ENCODE measurements at regions not wholly inside any gene's neighbourhood (a gene's known extent, or its start where the extent isn't known, plus 50 kb on each side); places are given as distances from the start of the nearest gene placed in this dataset.

DNA sequence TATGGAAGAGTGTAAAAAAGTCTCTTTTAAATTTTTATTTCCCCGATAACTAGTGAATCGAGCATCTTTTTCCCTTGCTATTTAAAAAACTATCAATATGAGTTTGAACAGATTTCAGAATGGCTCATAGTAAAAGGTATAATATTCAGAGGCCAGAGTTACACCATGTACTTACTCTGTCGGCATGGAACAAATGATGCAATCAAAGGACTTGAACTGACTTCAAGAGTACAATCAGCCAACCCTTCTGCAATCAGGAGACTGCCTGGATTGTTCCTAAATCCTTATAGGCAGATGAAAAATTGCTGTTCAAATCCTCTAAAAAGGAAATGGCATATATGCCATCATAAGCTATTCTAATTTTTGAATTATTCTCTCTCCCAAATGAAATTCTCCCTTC is 273.3 kb downstream of the SH2D1A start:
- no peaks in the 10 kb centered on the region for H3K9me3 ChIP-seq
- TF ChIP-seq, protein P1, sequence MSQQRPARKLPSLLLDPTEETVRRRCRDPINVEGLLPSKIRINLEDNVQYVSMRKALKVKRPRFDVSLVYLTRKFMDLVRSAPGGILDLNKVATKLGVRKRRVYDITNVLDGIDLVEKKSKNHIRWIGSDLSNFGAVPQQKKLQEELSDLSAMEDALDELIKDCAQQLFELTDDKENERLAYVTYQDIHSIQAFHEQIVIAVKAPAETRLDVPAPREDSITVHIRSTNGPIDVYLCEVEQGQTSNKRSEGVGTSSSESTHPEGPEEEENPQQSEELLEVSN (IDR thresholded peaks at IDR 0.05; ENCODE audit: borderline replicate concordance, low read depth): no peak
- TF ChIP-seq ZFP36 (IDR thresholded peaks at IDR 0.05; ENCODE audit: borderline replicate concordance, partially characterized antibody): no peak
- TF ChIP-seq, protein P2, sequence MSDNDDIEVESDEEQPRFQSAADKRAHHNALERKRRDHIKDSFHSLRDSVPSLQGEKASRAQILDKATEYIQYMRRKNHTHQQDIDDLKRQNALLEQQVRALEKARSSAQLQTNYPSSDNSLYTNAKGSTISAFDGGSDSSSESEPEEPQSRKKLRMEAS (IDR thresholded peaks at IDR 0.05): no peak
- TF ChIP-seq, protein P3, sequence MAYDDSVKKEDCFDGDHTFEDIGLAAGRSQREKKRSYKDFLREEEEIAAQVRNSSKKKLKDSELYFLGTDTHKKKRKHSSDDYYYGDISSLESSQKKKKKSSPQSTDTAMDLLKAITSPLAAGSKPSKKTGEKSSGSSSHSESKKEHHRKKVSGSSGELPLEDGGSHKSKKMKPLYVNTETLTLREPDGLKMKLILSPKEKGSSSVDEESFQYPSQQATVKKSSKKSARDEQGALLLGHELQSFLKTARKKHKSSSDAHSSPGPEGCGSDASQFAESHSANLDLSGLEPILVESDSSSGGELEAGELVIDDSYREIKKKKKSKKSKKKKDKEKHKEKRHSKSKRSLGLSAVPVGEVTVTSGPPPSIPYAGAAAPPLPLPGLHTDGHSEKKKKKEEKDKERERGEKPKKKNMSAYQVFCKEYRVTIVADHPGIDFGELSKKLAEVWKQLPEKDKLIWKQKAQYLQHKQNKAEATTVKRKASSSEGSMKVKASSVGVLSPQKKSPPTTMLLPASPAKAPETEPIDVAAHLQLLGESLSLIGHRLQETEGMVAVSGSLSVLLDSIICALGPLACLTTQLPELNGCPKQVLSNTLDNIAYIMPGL (CRISPR knock-in tag; IDR thresholded peaks at IDR 0.05; ENCODE audit: borderline replicate concordance): no peak
- no peak for TF ChIP-seq NR3C1 (IDR thresholded peaks at IDR 0.05)
- TF ChIP-seq ZSCAN20 (CRISPR knock-in tag; IDR thresholded peaks at IDR 0.05): no peak
- TF ChIP-seq, protein P4, sequence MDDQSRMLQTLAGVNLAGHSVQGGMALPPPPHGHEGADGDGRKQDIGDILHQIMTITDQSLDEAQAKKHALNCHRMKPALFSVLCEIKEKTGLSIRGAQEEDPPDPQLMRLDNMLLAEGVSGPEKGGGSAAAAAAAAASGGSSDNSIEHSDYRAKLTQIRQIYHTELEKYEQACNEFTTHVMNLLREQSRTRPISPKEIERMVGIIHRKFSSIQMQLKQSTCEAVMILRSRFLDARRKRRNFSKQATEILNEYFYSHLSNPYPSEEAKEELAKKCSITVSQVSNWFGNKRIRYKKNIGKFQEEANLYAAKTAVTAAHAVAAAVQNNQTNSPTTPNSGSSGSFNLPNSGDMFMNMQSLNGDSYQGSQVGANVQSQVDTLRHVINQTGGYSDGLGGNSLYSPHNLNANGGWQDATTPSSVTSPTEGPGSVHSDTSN (IDR thresholded peaks at IDR 0.05): no peak
- TF ChIP-seq HEYL (CRISPR knock-in tag; IDR thresholded peaks at IDR 0.05): no peak
- TF ChIP-seq POLR2A (IDR thresholded peaks at IDR 0.05; ENCODE audit: low read length): no peak
- TF ChIP-seq ZNF302 (CRISPR knock-in tag; IDR thresholded peaks at IDR 0.05): no peak
- no peak for TF ChIP-seq TFCP2L1 (CRISPR knock-in tag; IDR thresholded peaks at IDR 0.05)
- TF ChIP-seq ZC3H11A (IDR thresholded peaks at IDR 0.05): no peak
- TF ChIP-seq CHD2 (IDR thresholded peaks at IDR 0.05; ENCODE audit: low read length, partially characterized antibody): no peak
- no peak for TF ChIP-seq RFX5 (IDR thresholded peaks at IDR 0.05)
- TF ChIP-seq, protein P5, sequence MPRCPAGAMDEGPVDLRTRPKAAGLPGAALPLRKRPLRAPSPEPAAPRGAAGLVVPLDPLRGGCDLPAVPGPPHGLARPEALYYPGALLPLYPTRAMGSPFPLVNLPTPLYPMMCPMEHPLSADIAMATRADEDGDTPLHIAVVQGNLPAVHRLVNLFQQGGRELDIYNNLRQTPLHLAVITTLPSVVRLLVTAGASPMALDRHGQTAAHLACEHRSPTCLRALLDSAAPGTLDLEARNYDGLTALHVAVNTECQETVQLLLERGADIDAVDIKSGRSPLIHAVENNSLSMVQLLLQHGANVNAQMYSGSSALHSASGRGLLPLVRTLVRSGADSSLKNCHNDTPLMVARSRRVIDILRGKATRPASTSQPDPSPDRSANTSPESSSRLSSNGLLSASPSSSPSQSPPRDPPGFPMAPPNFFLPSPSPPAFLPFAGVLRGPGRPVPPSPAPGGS (IDR thresholded peaks at IDR 0.05): no peak
- no peak for TF ChIP-seq FOXS1 (CRISPR knock-in tag; IDR thresholded peaks at IDR 0.05)
- TF ChIP-seq GATA3 (IDR thresholded peaks at IDR 0.05; ENCODE audit: borderline replicate concordance): no peak
- no peak for TF ChIP-seq SREBF2 (IDR thresholded peaks at IDR 0.05)
- TF ChIP-seq HOXB5 (CRISPR knock-in tag; IDR thresholded peaks at IDR 0.05): no peak
- CTCF ChIA-PET: no interaction called here
- POLR2A ChIA-PET: no interaction called here
- FAIRE-seq (peak; percentile 23), DNase-seq (ENCODE audit: low read depth in 1 of 2, low spot score in 1 of 2) (no peak), ATAC-seq (no peak)
- H3K4me2 ChIP-seq: no peak overlapping the region
- H3K4me3 ChIP-seq: no peak overlapping the region
- no peak overlapping the region for H3K27ac ChIP-seq
- H3K4me1 ChIP-seq: no peaks in the 10 kb centered on the region
- WGBS (ENCODE audit: missing lambda C conversion rate): 9% methylated on average over 3 of the region's 3 CpGs

DNA sequence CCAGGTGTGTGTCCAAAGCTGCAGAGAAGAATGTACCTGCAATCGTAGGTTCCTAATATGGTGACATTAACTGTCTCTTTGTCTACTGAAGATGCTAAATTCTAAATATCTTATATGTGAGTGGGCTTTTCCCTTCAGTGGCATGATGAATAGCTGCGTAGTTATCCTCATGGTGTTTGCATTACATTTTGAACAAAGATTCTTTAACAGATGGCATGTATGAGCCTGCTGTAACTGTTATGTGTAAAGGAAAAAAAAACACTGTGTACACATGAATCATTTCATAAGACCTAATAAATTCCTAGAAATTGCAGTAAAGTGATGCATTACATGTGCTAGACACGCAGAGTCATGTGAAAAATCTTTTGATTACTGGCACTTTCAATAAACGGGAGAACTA is 288.0 kb downstream of the SH2D1A start:
- no peaks in the 10 kb centered on the region for H3K9me3 ChIP-seq
- ChIA-PET POLR2A (no interaction called here), CTCF (no interaction called here)
- no peaks in the 10 kb centered on the region for H3K4me1 ChIP-seq
- TF ChIP-seq RFX5 (IDR thresholded peaks at IDR 0.05): no peak
- TF ChIP-seq KDM1A (IDR thresholded peaks at IDR 0.05; ENCODE audit: low read depth): no peak
- TF ChIP-seq, protein P6, sequence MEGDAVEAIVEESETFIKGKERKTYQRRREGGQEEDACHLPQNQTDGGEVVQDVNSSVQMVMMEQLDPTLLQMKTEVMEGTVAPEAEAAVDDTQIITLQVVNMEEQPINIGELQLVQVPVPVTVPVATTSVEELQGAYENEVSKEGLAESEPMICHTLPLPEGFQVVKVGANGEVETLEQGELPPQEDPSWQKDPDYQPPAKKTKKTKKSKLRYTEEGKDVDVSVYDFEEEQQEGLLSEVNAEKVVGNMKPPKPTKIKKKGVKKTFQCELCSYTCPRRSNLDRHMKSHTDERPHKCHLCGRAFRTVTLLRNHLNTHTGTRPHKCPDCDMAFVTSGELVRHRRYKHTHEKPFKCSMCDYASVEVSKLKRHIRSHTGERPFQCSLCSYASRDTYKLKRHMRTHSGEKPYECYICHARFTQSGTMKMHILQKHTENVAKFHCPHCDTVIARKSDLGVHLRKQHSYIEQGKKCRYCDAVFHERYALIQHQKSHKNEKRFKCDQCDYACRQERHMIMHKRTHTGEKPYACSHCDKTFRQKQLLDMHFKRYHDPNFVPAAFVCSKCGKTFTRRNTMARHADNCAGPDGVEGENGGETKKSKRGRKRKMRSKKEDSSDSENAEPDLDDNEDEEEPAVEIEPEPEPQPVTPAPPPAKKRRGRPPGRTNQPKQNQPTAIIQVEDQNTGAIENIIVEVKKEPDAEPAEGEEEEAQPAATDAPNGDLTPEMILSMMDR (IDR thresholded peaks at IDR 0.05): no peak
- TF ChIP-seq, protein P1 (IDR thresholded peaks at IDR 0.05; ENCODE audit: borderline replicate concordance, low read depth): no peak
- TF ChIP-seq CHD2 (IDR thresholded peaks at IDR 0.05; ENCODE audit: low read length, partially characterized antibody): no peak
- no peak for TF ChIP-seq PHF8 (IDR thresholded peaks at IDR 0.05; ENCODE audit: borderline replicate concordance, low read depth)
- TF ChIP-seq EHF (CRISPR knock-in tag; IDR thresholded peaks at IDR 0.05): no peak
- no peak for TF ChIP-seq SREBF2 (IDR thresholded peaks at IDR 0.05)
- no peak overlapping the region for H3K4me2 ChIP-seq
- WGBS (ENCODE audit: missing lambda C conversion rate): 20% methylated on average over 4 of the region's 4 CpGs
- FAIRE-seq (no peak), ATAC-seq (no peak), DNase-seq (ENCODE audit: low read depth in 1 of 2, low spot score in 1 of 2) (no peak)
- H3K27ac ChIP-seq: no peak overlapping the region
- H3K4me3 ChIP-seq: no peak overlapping the region

All from A549 (cell line).